ENCODE measurements at regions not wholly inside any gene's neighbourhood (a gene's known extent, or its start where the extent isn't known, plus 50 kb on each side); places are given as distances from the start of the nearest gene placed in this dataset.

- TF ChIP-seq CTCF (IDR thresholded peaks at IDR 0.05) (no peak), POLR2A (IDR thresholded peaks at IDR 0.05) (no peak)
Observed at GRCh38 chr21:35571910-35572309, 488.4 kb downstream of the SETD4 start.

All from thyroid gland (tissue), 4 donors.